Vagina (tissue), 2 donors: ENCODE measurements at regions not wholly inside any gene's neighbourhood (a gene's known extent, or its start where the extent isn't known, plus 50 kb on each side); places are given as distances from the start of the nearest gene placed in this dataset.

Experiments
- DNase-seq, 2 donors: peaks; one replicate each; pipeline ENCODE4 v3.0.0-alpha.2; 2017; ENCODE audit errors: extremely low spot score in 2 of 2
- H3K27ac ChIP-seq: fragments of 200-600 bp; sonication (generic); one replicate; pipeline ENCODE4 v1.5.1; 2019
- H3K27me3 ChIP-seq: fragments of 200-600 bp; sonication (generic); one replicate; pipeline ENCODE4 v1.5.1; 2019
- H3K36me3 ChIP-seq, 2 donors: fragments of 200-600 bp; sonication (generic); one replicate each; pipeline ENCODE4 v1.5.1; 2017 to 2019
- H3K4me1 ChIP-seq: fragments of 200-600 bp; sonication (generic); one replicate; pipeline ENCODE4 v1.5.1; 2019
- H3K4me3 ChIP-seq, 2 donors: fragments of 200-600 bp; sonication (generic); 1 replicate in 1 of 2; 2 replicates in 1 of 2; pipeline ENCODE4 v1.5.1; 2016 to 2019
- H3K9me3 ChIP-seq: fragments of 200-600 bp; sonication (generic); one replicate; pipeline ENCODE4 v1.5.1; 2019
- POLR2A ChIP-seq, 2 donors: fragments of 450-650 bp; IDR thresholded peaks; one replicate each; pipeline ENCODE4 v1.6.1; 2017; ENCODE audit warnings: antibody characterized with exemption in 2 of 2, mild to moderate bottlenecking in 2 of 2, moderate library complexity in 2 of 2
- POLR2AphosphoS5 ChIP-seq, 2 donors: sonication (generic); formaldehyde crosslinking; IDR thresholded peaks; one replicate each; pipeline ENCODE4 v1.9.0; 2017; ENCODE audit warnings: antibody characterized with exemption in 2 of 2, mild to moderate bottlenecking in 2 of 2, low read depth in 1 of 2; ENCODE audit not compliant: insufficient read depth in 1 of 2
- intact Hi-C: fragments of 100-400 bp; cut with DNase I; formaldehyde crosslinking; loops from one replicate; pipeline ENCODE4 v1.15.1; 2023
- TF ChIP-seq, protein P1 (sequence below), 3 experiments: fragments of 450-650 bp in 2 of 3; fragments of 200-600 bp in 1 of 3; sonication (generic) in 1 of 3; IDR thresholded peaks; one replicate each; pipeline ENCODE4 v1.5.1; 2017 to 2019; ENCODE audit warnings: antibody characterized with exemption in 3 of 3, mild to moderate bottlenecking in 2 of 3, moderate library complexity in 2 of 3

DNA sequence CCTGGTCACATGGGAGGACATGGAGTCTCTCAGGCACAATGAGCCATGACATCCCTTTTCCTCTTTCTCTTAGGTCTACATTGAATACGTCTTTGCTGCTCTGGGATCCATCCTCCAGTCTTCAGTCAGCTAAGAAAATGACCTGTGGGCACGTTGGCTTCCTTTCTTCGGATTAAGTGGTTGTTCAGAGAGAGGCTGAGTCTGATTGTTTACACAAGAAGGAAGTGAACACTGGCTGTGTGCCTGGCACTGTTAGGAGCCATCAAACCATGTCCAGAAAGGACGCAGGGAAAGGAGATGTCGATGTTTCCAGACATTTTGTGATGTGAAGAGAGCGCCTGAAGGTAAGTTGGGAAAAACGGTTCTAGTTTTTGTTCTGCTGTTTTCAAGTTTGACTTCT, 309.9 kb upstream of the CDYL start:
- Histone ChIP-seq H3K36me3 (no peaks in the 10 kb centered on the region), H3K27ac (no peak overlapping the region), H3K27me3 (no peaks in the 10 kb centered on the region), H3K4me1 (peaks cover 7% of the 10 kb centered on the region), H3K4me3 (no peak overlapping the region), H3K9me3 (no peaks in the 10 kb centered on the region)
- TF ChIP-seq POLR2A (IDR thresholded peaks at IDR 0.05) (no peak), POLR2AphosphoS5 (IDR thresholded peaks at IDR 0.05; ENCODE audit: insufficient read depth in 1 of 2, low read depth in 1 of 2) (no peak)
- TF ChIP-seq, protein P1, sequence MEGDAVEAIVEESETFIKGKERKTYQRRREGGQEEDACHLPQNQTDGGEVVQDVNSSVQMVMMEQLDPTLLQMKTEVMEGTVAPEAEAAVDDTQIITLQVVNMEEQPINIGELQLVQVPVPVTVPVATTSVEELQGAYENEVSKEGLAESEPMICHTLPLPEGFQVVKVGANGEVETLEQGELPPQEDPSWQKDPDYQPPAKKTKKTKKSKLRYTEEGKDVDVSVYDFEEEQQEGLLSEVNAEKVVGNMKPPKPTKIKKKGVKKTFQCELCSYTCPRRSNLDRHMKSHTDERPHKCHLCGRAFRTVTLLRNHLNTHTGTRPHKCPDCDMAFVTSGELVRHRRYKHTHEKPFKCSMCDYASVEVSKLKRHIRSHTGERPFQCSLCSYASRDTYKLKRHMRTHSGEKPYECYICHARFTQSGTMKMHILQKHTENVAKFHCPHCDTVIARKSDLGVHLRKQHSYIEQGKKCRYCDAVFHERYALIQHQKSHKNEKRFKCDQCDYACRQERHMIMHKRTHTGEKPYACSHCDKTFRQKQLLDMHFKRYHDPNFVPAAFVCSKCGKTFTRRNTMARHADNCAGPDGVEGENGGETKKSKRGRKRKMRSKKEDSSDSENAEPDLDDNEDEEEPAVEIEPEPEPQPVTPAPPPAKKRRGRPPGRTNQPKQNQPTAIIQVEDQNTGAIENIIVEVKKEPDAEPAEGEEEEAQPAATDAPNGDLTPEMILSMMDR (IDR thresholded peaks at IDR 0.05) = no peak
- no peak for DNase-seq
- intact Hi-C loops = no loop called here

DNA sequence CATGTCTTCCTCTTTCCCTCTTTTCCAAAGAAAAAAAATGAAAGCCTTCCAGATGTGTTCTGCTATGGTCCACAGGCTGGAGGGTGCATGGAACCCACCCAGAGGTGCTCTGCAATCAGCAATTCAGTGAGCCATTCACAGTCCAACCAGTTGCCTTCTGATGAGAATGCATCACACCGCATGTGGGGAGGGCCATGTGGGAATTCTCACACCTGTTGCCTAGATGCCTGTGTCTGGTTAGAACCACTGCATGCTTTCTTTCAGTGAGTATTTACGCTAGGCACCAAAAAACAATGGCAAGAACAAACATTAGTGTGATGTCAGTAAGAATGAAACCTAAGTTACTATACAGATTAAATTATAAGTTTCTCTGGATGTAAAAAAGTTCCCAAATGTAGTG, 311.6 kb upstream of the CDYL start:
- TF ChIP-seq POLR2AphosphoS5 (IDR thresholded peaks at IDR 0.05; ENCODE audit: insufficient read depth in 1 of 2, low read depth in 1 of 2) (no peak), POLR2A (IDR thresholded peaks at IDR 0.05) (no peak)
- TF ChIP-seq, protein P1 (IDR thresholded peaks at IDR 0.05) = no peak
- no peak for DNase-seq
- H3K9me3 ChIP-seq = no peaks in the 10 kb centered on the region
- no peak overlapping the region for H3K4me3 ChIP-seq
- H3K27ac ChIP-seq = no peak overlapping the region
- intact Hi-C loops = no loop called here
- H3K4me1 ChIP-seq = peaks cover 16% of the 10 kb centered on the region
- no peaks in the 10 kb centered on the region for H3K27me3 ChIP-seq
- H3K36me3 ChIP-seq = no peaks in the 10 kb centered on the region

DNA sequence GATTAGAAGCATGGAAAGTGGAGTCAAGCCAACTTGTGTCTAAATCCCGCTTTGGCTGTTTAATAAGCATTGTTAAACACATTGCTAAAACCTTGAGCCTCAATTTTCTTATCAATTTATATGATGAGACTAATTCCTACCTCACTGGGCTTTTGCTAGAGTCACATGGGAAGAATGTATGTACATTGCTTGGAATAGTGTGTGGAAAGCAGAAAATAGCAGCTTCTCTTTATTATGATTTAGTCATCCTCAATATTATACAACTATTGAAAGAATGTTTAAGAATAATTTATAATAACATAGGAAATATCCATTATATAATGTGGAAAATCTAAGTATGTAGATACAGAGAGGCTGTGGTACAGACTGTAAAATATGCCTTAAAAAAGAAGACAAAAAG, 313.0 kb upstream of the CDYL start:
- H3K4me3 ChIP-seq = no peak overlapping the region
- DNase-seq = no peak
- intact Hi-C loops = no loop called here
- H3K4me1 ChIP-seq = peaks cover 21% of the 10 kb centered on the region
- no peak overlapping the region for H3K27ac ChIP-seq
- H3K27me3 ChIP-seq = no peaks in the 10 kb centered on the region
- no peaks in the 10 kb centered on the region for H3K36me3 ChIP-seq
- no peaks in the 10 kb centered on the region for H3K9me3 ChIP-seq
- TF ChIP-seq POLR2A (IDR thresholded peaks at IDR 0.05) (no peak), POLR2AphosphoS5 (IDR thresholded peaks at IDR 0.05; ENCODE audit: insufficient read depth in 1 of 2, low read depth in 1 of 2) (no peak)
- TF ChIP-seq, protein P1 (IDR thresholded peaks at IDR 0.05) = no peak

DNA sequence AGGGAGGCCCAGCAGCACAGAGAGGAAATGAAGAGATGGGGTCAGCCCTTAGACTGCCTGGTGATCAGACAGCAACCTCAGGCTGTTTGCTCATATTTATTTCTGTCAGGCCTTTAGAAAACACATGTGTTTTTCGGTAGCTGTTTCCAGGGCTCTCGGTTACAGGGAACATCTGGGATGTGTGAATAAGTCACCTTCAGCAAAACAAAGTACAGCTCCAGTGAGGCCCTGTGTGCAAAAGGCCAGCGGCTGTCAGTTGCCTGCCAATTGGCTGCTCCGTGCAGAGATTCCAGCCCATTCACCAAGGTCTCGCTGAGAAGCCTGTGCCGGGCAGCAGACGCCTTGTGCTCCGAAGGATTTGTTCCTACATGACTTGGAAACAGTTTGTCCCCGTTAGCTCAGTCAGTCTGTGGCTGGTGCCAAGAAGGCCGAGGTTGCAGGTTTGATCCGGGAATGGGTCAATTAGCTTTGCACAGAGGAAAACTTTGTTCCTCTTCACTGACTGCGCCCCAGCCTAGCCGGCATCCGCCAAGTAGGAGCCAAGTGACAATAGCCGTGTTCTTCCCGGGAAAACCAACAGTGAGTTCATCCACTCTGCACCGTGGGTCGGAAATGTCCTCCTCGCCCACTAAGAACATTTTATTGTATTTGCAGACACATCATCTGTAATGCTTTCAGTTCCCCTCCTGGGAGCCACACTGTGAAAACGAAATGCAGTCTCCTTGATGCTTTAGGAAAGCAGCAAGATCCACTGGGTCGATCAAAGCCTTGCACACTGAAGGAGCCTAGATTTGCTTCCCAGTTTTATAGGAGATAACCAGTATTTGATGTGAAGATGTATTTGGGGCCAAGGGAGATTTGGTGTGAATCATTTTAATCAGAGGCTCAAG, 315.4 kb upstream of the CDYL start:
- TF ChIP-seq, protein P1 (IDR thresholded peaks at IDR 0.05) = no peak
- no peak for TF ChIP-seq POLR2A (IDR thresholded peaks at IDR 0.05)
- peak in 1 of 2 donors; percentile 81 for TF ChIP-seq POLR2AphosphoS5 (IDR thresholded peaks at IDR 0.05; ENCODE audit: insufficient read depth in 1 of 2, low read depth in 1 of 2)
- no peaks in the 10 kb centered on the region for H3K36me3 ChIP-seq
- intact Hi-C loops = no loop called here
- no peaks in the 10 kb centered on the region for H3K9me3 ChIP-seq
- no peaks in the 10 kb centered on the region for H3K27me3 ChIP-seq
- peak overlapping the region in 1 of 2 donors; percentile 21 for H3K4me3 ChIP-seq
- H3K4me1 ChIP-seq = peaks cover 14% of the 10 kb centered on the region
- peak in 1 of 2 donors; percentile 96 for DNase-seq
- peak overlapping the region; percentile 25 for H3K27ac ChIP-seq

DNA sequence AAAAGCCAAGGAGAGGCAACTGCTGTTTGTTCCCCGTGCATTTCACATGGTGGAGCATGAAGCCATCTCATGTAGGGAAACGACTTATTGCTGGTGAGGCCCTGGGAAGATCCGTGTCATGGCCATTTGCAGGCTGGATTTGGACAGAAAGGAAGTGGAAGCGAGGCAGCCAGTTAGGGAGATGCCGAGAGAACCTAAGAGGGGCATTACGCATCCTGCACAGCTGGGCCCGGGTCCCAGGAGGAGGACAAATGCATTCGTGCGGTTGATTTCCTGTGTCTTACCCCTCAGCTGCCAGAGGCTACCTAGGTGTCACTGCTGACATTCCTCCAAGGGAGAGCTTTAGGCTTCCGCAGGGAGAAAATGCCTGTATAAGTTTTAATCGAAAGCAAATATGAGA, 316.2 kb upstream of the CDYL start:
- peaks cover 14% of the 10 kb centered on the region for H3K4me1 ChIP-seq
- peak overlapping the region; percentile 62 for H3K27ac ChIP-seq
- no peaks in the 10 kb centered on the region for H3K27me3 ChIP-seq
- no peak overlapping the region for H3K4me3 ChIP-seq
- DNase-seq = no peak
- no peak for TF ChIP-seq POLR2A (IDR thresholded peaks at IDR 0.05)
- no peak for TF ChIP-seq POLR2AphosphoS5 (IDR thresholded peaks at IDR 0.05; ENCODE audit: insufficient read depth in 1 of 2, low read depth in 1 of 2)
- TF ChIP-seq, protein P1 (IDR thresholded peaks at IDR 0.05) = no peak
- H3K36me3 ChIP-seq = no peaks in the 10 kb centered on the region
- intact Hi-C loops = no loop called here
- H3K9me3 ChIP-seq = no peaks in the 10 kb centered on the region
